Skin epidermis (tissue), 12 donors: ENCODE measurements at regions not wholly inside any gene's neighbourhood (a gene's known extent, or its start where the extent isn't known, plus 50 kb on each side); places are given as distances from the start of the nearest gene placed in this dataset.

Experiments
- H3K27ac ChIP-seq, 21 experiments: fragments of 200-600 bp; sonication (generic) in 11 of 21; one replicate each; pipeline ENCODE4 v1.5.0; 2020; ENCODE audit warnings: mild to moderate bottlenecking in 3 of 21, inconsistent platforms in 2 of 21, moderate library complexity in 2 of 21
- H3K4me3 ChIP-seq, 7 experiments: fragments of 200-600 bp; sonication (generic) in 2 of 7; one replicate each; pipeline ENCODE4 v1.5.0; 2020; ENCODE audit warnings: inconsistent platforms in 2 of 7, mild to moderate bottlenecking in 2 of 7, moderate library complexity in 1 of 7

GRCh38 chr2:136175466-136175865 is 57.5 kb upstream of the CXCR4 start:
- Histone ChIP-seq H3K27ac (no peak overlapping the region), H3K4me3 (no peak overlapping the region)

DNA sequence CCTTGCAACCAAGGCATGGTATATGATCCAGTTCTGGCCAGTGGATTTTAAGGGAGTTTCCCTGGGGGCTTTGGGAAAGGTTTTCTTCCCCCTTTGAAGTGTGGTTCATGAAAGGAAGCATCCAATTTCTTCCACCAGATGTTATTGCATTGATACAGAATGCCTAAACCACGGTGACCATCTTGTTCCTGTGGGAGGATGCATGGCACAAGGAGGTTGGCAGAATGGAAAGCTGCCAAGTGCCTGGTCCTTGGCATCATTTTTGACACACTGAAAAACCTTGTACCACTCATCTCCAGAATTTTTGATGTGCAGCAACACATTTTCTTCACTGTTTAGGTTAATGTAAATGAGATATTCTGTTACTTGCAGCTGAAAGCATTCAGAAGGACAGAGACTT is 55.2 kb upstream of the CXCR4 start:
- Histone ChIP-seq H3K27ac (no peak overlapping the region), H3K4me3 (no peak overlapping the region)

DNA sequence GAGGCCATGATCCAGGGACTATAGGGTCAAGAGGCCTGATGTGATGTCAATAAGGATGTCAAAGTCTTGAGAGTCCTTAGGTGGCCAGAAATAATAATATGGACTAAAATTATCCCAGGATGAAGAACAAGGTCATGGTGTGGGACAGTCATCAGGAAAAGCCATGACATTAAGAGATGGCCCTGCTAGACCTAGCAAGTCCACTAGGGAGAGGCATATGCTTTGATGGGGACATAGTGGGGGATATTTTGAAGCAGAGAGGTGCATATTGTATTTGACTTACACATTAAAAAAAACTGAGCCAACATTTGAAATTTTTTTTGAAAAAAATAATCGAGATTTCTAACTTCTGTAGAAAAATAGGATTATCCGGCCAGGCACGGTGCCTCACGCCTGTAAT is 53.3 kb upstream of the CXCR4 start:
- Histone ChIP-seq H3K27ac (no peak overlapping the region), H3K4me3 (no peak overlapping the region)

DNA sequence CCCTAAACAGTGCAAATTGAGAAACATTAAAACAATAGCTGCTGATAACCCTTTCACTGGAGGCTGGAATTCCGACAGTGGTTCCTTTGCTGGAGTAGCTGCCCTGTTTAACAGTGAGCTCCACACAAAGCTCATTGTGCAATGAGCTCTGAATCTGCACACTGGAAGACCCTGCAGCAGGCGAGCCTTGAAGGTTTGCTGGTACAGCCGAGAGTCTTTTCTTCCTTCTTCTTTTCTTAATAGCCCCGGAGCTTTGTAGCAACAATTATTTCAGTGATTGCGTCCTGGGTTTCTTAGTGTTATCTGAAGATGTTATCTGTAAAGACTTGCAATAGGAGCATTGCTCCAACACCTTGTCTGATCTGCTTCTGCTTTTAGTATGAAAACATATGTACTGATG is 50.8 kb upstream of the CXCR4 start:
- H3K27ac ChIP-seq, result no peak overlapping the region
- no peak overlapping the region for H3K4me3 ChIP-seq

- Histone ChIP-seq H3K27ac (no peak overlapping the region), H3K4me3 (no peak overlapping the region)
These were observed 49.9 kb upstream of the CXCR4 start for GRCh38 chr2:136167721-136168475.
